A673 (cell line): ENCODE measurements at regions not wholly inside any gene's neighbourhood (a gene's known extent, or its start where the extent isn't known, plus 50 kb on each side); places are given as distances from the start of the nearest gene placed in this dataset.

Source experiments
- BruUV-seq: library from RNA; stranded (reverse); fragments of 400-500 nt; replicated peaks from 2 replicates; lab custom pipeline; 2021; lab: Mats Ljungman, UMichigan
- CTCF ChIA-PET: fragments of 300-600 bp; sonication (Branson Sonifier 250); formaldehyde crosslinking; loops from one replicate; lab custom pipeline; 2022; ENCODE audit warnings: antibody characterized with exemption; lab: Charles Lee
- POLR2A ChIA-PET: fragments of 300-600 bp; sonication (Branson Sonifier 250); formaldehyde crosslinking; loops from one replicate; lab custom pipeline; 2022; ENCODE audit warnings: antibody characterized with exemption; ENCODE audit not compliant: low non-redundant PET; lab: Charles Lee
- DNase-seq: peaks from one replicate; pipeline ENCODE4 v3.0.0-alpha.2; 2015; ENCODE audit warnings: low spot score
- H3K27ac ChIP-seq: fragments of 200-600 bp; sonication (generic); 2 replicates; pipeline ENCODE4 v1.5.1; 2016; ENCODE audit warnings: mixed run types, low read depth, mild to moderate bottlenecking, mixed read lengths, antibody characterized with exemption, low read length; ENCODE audit not compliant: poor library complexity, severe bottlenecking
- H3K27me3 ChIP-seq: fragments of 200-600 bp; sonication (generic); replicated peaks from 2 replicates; pipeline ENCODE4 v1.6.1; 2017; ENCODE audit warnings: mixed run types, low read depth, mild to moderate bottlenecking, mixed read lengths, antibody characterized with exemption, low read length; ENCODE audit not compliant: insufficient read depth, poor library complexity
- H3K36me3 ChIP-seq: fragments of 200-600 bp; sonication (generic); 2 replicates; pipeline ENCODE4 v1.6.1; 2016; ENCODE audit warnings: mixed run types, mild to moderate bottlenecking, mixed read lengths, antibody characterized with exemption, low read length; ENCODE audit not compliant: insufficient read depth, poor library complexity, severe bottlenecking
- H3K4me1 ChIP-seq: fragments of 200-600 bp; sonication (generic); 2 replicates; pipeline ENCODE4 v1.6.1; 2017; ENCODE audit warnings: mixed run types, mild to moderate bottlenecking, mixed read lengths, antibody characterized with exemption, low read length; ENCODE audit not compliant: insufficient read depth, poor library complexity, severe bottlenecking
- H3K4me3 ChIP-seq: fragments of 200-600 bp; sonication (generic); 2 replicates; pipeline ENCODE4 v1.5.1; 2016; ENCODE audit warnings: low read depth, mixed run types, mild to moderate bottlenecking, mixed read lengths, low read length; ENCODE audit not compliant: poor library complexity, severe bottlenecking
- H3K9me3 ChIP-seq: fragments of 200-600 bp; sonication (generic); 2 replicates; pipeline ENCODE4 v1.6.1; 2016; ENCODE audit warnings: mixed run types, low read depth, mild to moderate bottlenecking, mixed read lengths, antibody characterized with exemption, low read length; ENCODE audit not compliant: poor library complexity, severe bottlenecking
- CTCF ChIP-seq: fragments of 300-800, 200-600 bp; sonication (generic); conservative IDR thresholded peaks from 2 replicates; pipeline ENCODE4 v1.5.1; 2017; ENCODE audit warnings: low read depth, mild to moderate bottlenecking, antibody characterized with exemption, low read length, moderate library complexity, mixed read lengths
- EZH2 ChIP-seq: fragments of 200-600 bp; sonication (generic); IDR thresholded peaks from 2 replicates; pipeline ENCODE4 v1.6.1; 2017; ENCODE audit warnings: borderline replicate concordance, low read depth, mild to moderate bottlenecking, mixed read lengths, antibody characterized with exemption, low read length; ENCODE audit not compliant: poor library complexity, severe bottlenecking
- intact Hi-C: fragments of 100-400 bp; cut with micrococcal nuclease; formaldehyde crosslinking; loops from one replicate; pipeline ENCODE4 v1.10.0; 2022; ENCODE audit not compliant: unreplicated experiment

DNA sequence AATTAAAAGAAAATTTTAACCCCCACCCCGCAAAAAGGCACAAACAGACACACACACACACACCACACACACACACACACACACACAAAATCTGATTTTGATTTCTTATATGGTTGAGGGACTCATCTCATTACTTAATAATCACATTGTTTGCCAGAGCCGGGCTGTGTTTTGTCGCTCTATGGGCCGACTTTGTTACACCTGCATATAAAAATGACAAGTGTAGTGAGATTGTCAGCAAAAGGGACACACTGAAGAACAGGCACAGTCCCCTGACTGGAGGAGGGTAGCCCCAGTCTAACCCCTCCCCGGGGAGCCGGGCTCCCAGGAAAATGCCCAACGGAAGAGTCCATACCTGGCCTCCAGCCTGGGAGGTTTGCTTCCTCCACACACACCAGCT is 221.6 kb downstream of the ENGASE start:
- H3K9me3 ChIP-seq, result no peaks in the 10 kb centered on the region
- DNase-seq, result no peak
- H3K27ac ChIP-seq, result no peak overlapping the region
- intact Hi-C loops, result no loop called here
- ChIA-PET CTCF (no interaction called here), POLR2A (no interaction called here)
- no peak overlapping the region for H3K4me3 ChIP-seq
- H3K4me1 ChIP-seq, result no peaks in the 10 kb centered on the region
- BruUV-seq, result no TSS peak
- H3K36me3 ChIP-seq, result no peaks in the 10 kb centered on the region
- H3K27me3 ChIP-seq, result peaks cover 74% of the 10 kb centered on the region
- TF ChIP-seq CTCF (no peak), EZH2 (no peak)

GRCh38 chr17:79295307-79295706 is 220.7 kb downstream of the ENGASE start:
- Histone ChIP-seq H3K27ac (no peak overlapping the region), H3K4me1 (no peaks in the 10 kb centered on the region), H3K36me3 (no peaks in the 10 kb centered on the region), H3K9me3 (no peaks in the 10 kb centered on the region), H3K4me3 (no peak overlapping the region), H3K27me3 (peaks cover 74% of the 10 kb centered on the region)
- BruUV-seq, result no TSS peak
- DNase-seq, result no peak
- ChIA-PET POLR2A (no interaction called here), CTCF (no interaction called here)
- intact Hi-C loops, result no loop called here
- TF ChIP-seq EZH2 (no peak), CTCF (no peak)

GRCh38 chr17:79294459-79295071 is 219.9 kb downstream of the ENGASE start:
- BruUV-seq, result no TSS peak
- H3K4me1 ChIP-seq, result no peaks in the 10 kb centered on the region
- TF ChIP-seq CTCF (no peak), EZH2 (no peak)
- CTCF ChIA-PET, result no interaction called here
- peaks cover 75% of the 10 kb centered on the region for H3K27me3 ChIP-seq
- H3K36me3 ChIP-seq, result no peaks in the 10 kb centered on the region
- intact Hi-C loops, result no loop called here
- DNase-seq, result peak; percentile 59
- POLR2A ChIA-PET, result no interaction called here
- no peak overlapping the region for H3K27ac ChIP-seq
- no peak overlapping the region for H3K4me3 ChIP-seq
- no peaks in the 10 kb centered on the region for H3K9me3 ChIP-seq
